WTC11 (cell line): ENCODE measurements at regions not wholly inside any gene's neighbourhood (a gene's known extent, or its start where the extent isn't known, plus 50 kb on each side); places are given as distances from the start of the nearest gene placed in this dataset.

Experiments
- ATAC-seq: fragments of 200-7000 bp; cut with Tn5 transposase; 2 replicates; pipeline ENCODE4 v1.10.0; 2021; ENCODE audit warnings: mild to moderate bottlenecking, moderate library complexity
- CTCF ChIA-PET: fragments of 300-600 bp; sonication (Branson Sonifier 250); formaldehyde crosslinking; loops from one replicate; lab custom pipeline; 2021; ENCODE audit warnings: antibody characterized with exemption; lab: Charles Lee
- POLR2A ChIA-PET: fragments of 350-600 bp; sonication (Branson Sonifier 250); formaldehyde crosslinking; loops from one replicate; lab custom pipeline; 2021; ENCODE audit warnings: antibody characterized with exemption; lab: Charles Lee
- DNase-seq: peaks from one replicate; pipeline ENCODE4 v3.0.0; 2021; ENCODE audit warnings: low spot score
- H3K27ac Mint-ChIP-seq: 2 replicates; pipeline ENCODE4 v1.8.0; 2021; ENCODE audit warnings: mixed read lengths
- H3K27me3 Mint-ChIP-seq: 2 replicates; pipeline ENCODE4 v1.8.0; 2021; ENCODE audit warnings: low read depth, mild to moderate bottlenecking, moderate library complexity, mixed read lengths
- H3K36me3 Mint-ChIP-seq: 2 replicates; pipeline ENCODE4 v1.8.0; 2021; ENCODE audit warnings: mixed read lengths
- H3K4me1 Mint-ChIP-seq: 2 replicates; pipeline ENCODE4 v1.8.0; 2022; ENCODE audit warnings: mixed read lengths
- H3K4me3 Mint-ChIP-seq: 2 replicates; pipeline ENCODE4 v1.8.0; 2021; ENCODE audit warnings: mild to moderate bottlenecking, moderate library complexity, mixed read lengths
- H3K9me3 Mint-ChIP-seq: 2 replicates; pipeline ENCODE4 v1.8.0; 2021; ENCODE audit warnings: mixed read lengths
- ELF4 ChIP-seq: sonication (generic); formaldehyde crosslinking; IDR thresholded peaks from 2 replicates; pipeline ENCODE4 v1.8.1; 2022; ENCODE audit warnings: low read depth, mild to moderate bottlenecking, moderate library complexity, missing genetic modification reagents
- JUN ChIP-seq: sonication (generic); formaldehyde crosslinking; IDR thresholded peaks from 2 replicates; pipeline ENCODE4 v1.8.0; 2023; ENCODE audit warnings: mild to moderate bottlenecking, missing genetic modification reagents
- NFE2L1 ChIP-seq: sonication (generic); formaldehyde crosslinking; IDR thresholded peaks from 2 replicates; pipeline ENCODE4 v1.8.1; 2023; ENCODE audit warnings: missing genetic modification reagents
- ZNF121 ChIP-seq: sonication (generic); formaldehyde crosslinking; IDR thresholded peaks from 2 replicates; pipeline ENCODE4 v1.8.0; 2023; ENCODE audit warnings: missing genetic modification reagents
- TF ChIP-seq, protein P1 (sequence below): sonication (generic); formaldehyde crosslinking; conservative IDR thresholded peaks from 2 replicates; pipeline ENCODE4 v1.8.1; 2022; ENCODE audit warnings: mild to moderate bottlenecking, missing genetic modification reagents
- TF ChIP-seq, protein P2 (sequence below): fragments of 250-450 bp; sonication (Bioruptor Pico); IDR thresholded peaks from 2 replicates; pipeline ENCODE4 v2.1.2; 2022; ENCODE audit warnings: mild to moderate bottlenecking, moderate library complexity
- TF ChIP-seq, protein P3 (sequence below): sonication (generic); formaldehyde crosslinking; IDR thresholded peaks from 2 replicates; pipeline ENCODE4 v1.8.1; 2022; ENCODE audit warnings: low read depth, mild to moderate bottlenecking, moderate library complexity, missing genetic modification reagents, borderline replicate concordance
- TF ChIP-seq, protein P4 (sequence below): sonication (generic); formaldehyde crosslinking; IDR thresholded peaks from 2 replicates; pipeline ENCODE4 v1.8.0; 2022; ENCODE audit warnings: mild to moderate bottlenecking, missing genetic modification reagents
- TF ChIP-seq, protein P5 (sequence below): sonication (generic); formaldehyde crosslinking; IDR thresholded peaks from 2 replicates; pipeline ENCODE4 v1.8.0; 2022; ENCODE audit warnings: mild to moderate bottlenecking, missing genetic modification reagents

DNA sequence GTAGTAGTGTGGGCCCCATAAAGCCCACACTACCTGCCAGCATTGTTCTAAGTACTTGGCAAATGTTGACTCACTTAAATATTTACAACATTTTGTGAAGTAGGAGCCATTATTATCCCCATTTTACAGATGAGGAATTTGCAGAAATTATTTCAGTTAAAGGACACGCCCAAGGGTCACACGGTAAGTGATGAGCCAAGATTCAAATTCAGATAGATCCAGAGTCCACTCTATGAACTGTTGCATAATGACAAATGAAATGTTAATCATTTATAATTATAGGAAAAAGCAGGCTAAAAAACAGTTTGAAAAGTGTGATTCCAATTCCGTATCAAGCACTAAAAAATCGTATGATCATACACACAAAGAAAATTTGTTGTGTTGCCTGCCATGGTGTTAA, 108.4 kb downstream of the MDH1 start:
- ChIA-PET POLR2A (no interaction called here), CTCF (no interaction called here)
- H3K4me3 Mint-ChIP-seq: no peak overlapping the region
- DNase-seq (no peak), ATAC-seq (no peak)
- peaks cover 25% of the 10 kb centered on the region for H3K4me1 Mint-ChIP-seq
- no peaks in the 10 kb centered on the region for H3K27me3 Mint-ChIP-seq
- H3K36me3 Mint-ChIP-seq: 0 out of 2 replicates have a peak, but pooled peaks cover 2% of the 10 kb centered on the region
- TF ChIP-seq ELF4: no peak
- TF ChIP-seq JUN: no peak
- TF ChIP-seq, all 79 proteins: peak for 0
- H3K27ac Mint-ChIP-seq: no peak overlapping the region
- H3K9me3 Mint-ChIP-seq: peaks cover 5% of the 10 kb centered on the region

DNA sequence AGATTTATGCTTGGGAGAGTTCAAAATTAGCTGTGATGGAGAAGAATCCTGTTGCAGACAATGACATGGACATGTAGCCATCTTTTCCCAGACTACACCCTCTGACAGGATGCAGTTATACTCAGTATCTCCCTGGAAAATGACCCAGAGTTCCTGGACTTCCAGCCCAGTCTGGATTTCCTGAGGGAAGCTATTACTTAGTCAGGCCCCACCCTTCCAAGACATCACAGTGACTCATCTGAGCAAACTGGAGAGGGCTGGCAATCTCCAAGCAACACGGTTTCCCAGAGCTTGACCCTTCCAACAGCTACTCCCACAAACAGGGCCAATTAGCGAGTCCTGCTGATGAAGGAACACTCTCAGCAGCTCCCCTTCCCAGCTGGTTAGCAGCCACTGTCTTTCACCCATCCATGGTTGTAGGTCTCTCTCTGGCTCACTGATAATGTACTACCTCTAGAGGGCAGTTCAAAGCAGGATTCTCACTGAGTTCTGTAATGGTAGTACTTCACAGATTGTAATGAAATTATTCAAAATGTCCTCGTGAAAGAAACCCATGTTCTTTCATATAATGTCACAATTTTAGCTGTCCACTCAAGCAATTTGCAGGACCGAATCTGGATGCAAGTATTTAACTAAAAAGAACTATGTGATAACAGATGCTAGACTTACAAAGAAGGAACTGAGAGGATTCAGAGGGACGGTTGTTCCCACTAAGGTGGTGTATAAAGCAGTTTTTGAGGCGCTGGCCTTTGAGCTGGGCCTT, 110.2 kb downstream of the MDH1 start:
- CTCF ChIA-PET: interaction anchor here (0.6 to 2.2 kb wide), 36 partner anchors 11 to 252 kb away, joined by 3 to 34 read pairs (median 4); partner anchors contain the start of genes MDH1, UGP2 and WDPCP
- no peak overlapping the region for H3K4me3 Mint-ChIP-seq
- peak; percentile 52 for DNase-seq

DNA sequence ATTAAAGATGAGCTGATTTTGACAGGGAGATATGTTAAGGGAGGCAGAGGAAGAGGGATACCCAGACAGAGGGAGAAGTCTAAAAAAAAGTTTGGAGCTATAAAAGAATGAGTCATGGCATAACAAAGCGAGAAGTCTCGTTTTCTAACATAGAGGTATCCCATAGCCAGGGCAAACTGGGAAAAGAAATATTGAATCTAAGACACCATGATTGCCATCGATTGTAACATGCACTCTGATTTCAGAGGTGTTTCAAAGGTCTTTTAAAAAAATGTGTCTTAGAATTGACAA, 110.7 kb downstream of the MDH1 start:
- 0 out of 2 replicates have a peak, but pooled peaks cover 2% of the 10 kb centered on the region for H3K36me3 Mint-ChIP-seq
- CTCF ChIA-PET: interaction anchor here (0.7 to 2.2 kb wide), 17 partner anchors 11 to 176 kb away, joined by 3 to 34 read pairs (median 5); partner anchors contain the start of gene UGP2
- DNase-seq (no peak), ATAC-seq (no peak)
- peaks cover 10% of the 10 kb centered on the region for H3K9me3 Mint-ChIP-seq
- no peaks in the 10 kb centered on the region for H3K27me3 Mint-ChIP-seq
- no peak overlapping the region for H3K27ac Mint-ChIP-seq
- no peak overlapping the region for H3K4me3 Mint-ChIP-seq
- peaks cover 18% of the 10 kb centered on the region for H3K4me1 Mint-ChIP-seq
- POLR2A ChIA-PET: interaction anchor here (2.4 kb wide), 1 partner anchor 143 kb away, joined by 11 read pairs; the partner anchor contains the start of gene UGP2
- TF ChIP-seq, protein P1, sequence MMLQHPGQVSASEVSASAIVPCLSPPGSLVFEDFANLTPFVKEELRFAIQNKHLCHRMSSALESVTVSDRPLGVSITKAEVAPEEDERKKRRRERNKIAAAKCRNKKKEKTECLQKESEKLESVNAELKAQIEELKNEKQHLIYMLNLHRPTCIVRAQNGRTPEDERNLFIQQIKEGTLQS (CRISPR knock-in tag): no peak
- TF ChIP-seq JUN: no peak
- TF ChIP-seq, protein P2, sequence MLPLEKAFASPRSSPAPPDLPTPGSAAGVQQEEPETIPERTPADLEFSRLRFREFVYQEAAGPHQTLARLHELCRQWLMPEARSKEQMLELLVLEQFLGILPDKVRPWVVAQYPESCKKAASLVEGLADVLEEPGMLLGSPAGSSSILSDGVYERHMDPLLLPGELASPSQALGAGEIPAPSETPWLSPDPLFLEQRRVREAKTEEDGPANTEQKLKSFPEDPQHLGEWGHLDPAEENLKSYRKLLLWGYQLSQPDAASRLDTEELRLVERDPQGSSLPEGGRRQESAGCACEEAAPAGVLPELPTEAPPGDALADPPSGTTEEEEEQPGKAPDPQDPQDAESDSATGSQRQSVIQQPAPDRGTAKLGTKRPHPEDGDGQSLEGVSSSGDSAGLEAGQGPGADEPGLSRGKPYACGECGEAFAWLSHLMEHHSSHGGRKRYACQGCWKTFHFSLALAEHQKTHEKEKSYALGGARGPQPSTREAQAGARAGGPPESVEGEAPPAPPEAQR (CRISPR knock-in tag): no peak
- TF ChIP-seq, protein P3, sequence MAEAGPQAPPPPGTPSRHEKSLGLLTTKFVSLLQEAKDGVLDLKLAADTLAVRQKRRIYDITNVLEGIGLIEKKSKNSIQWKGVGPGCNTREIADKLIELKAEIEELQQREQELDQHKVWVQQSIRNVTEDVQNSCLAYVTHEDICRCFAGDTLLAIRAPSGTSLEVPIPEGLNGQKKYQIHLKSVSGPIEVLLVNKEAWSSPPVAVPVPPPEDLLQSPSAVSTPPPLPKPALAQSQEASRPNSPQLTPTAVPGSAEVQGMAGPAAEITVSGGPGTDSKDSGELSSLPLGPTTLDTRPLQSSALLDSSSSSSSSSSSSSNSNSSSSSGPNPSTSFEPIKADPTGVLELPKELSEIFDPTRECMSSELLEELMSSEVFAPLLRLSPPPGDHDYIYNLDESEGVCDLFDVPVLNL (CRISPR knock-in tag): no peak
- TF ChIP-seq, protein P4, sequence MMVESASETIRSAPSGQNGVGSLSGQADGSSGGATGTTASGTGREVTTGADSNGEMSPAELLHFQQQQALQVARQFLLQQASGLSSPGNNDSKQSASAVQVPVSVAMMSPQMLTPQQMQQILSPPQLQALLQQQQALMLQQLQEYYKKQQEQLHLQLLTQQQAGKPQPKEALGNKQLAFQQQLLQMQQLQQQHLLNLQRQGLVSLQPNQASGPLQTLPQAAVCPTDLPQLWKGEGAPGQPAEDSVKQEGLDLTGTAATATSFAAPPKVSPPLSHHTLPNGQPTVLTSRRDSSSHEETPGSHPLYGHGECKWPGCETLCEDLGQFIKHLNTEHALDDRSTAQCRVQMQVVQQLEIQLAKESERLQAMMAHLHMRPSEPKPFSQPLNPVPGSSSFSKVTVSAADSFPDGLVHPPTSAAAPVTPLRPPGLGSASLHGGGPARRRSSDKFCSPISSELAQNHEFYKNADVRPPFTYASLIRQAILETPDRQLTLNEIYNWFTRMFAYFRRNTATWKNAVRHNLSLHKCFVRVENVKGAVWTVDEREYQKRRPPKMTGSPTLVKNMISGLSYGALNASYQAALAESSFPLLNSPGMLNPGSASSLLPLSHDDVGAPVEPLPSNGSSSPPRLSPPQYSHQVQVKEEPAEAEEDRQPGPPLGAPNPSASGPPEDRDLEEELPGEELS (CRISPR knock-in tag): no peak

More for the DNA sequence above, 110.2 kb downstream of the MDH1 start:
- 0 out of 2 replicates have a peak, but pooled peaks cover 2% of the 10 kb centered on the region for H3K36me3 Mint-ChIP-seq
- peaks cover 19% of the 10 kb centered on the region for H3K4me1 Mint-ChIP-seq
- TF ChIP-seq ZNF121 (CRISPR knock-in tag): no peak
- TF ChIP-seq, protein P5, sequence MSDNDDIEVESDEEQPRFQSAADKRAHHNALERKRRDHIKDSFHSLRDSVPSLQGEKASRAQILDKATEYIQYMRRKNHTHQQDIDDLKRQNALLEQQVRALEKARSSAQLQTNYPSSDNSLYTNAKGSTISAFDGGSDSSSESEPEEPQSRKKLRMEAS: peak; percentile 36; the same call in 1 of the 2 replicates
- peaks cover 9% of the 10 kb centered on the region for H3K9me3 Mint-ChIP-seq
- H3K27me3 Mint-ChIP-seq: no peaks in the 10 kb centered on the region
- peak; percentile 99 for ATAC-seq
- POLR2A ChIA-PET: interaction anchor here (0.7 to 2.4 kb wide), 6 partner anchors 120 to 191 kb away, joined by 3 to 11 read pairs (median 3); partner anchors contain the start of gene UGP2
- H3K27ac Mint-ChIP-seq: peak overlapping the region; percentile 8; the same call in 1 of the 2 replicates

DNA sequence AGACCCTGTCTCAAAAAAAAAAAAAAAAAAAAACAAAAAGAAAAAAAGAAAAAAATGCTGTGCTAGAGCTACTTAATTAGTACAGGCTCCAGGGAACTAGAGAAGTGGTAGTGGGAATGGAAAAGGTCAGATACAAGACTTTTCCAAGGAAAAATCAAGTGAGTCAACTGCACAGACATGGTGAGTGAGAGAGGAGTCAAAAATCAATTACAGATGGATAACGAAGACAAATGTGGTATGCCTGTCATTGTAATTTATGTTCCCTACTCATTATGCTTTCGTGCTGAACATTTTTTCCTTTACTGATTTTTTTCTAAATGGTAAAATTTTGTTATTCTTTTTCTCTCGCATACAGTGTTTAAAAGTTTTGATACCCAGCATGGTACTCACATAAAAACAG, 111.5 kb downstream of the MDH1 start:
- DNase-seq: no peak
- no peaks in the 10 kb centered on the region for H3K27me3 Mint-ChIP-seq
- no peak for TF ChIP-seq NFE2L1 (CRISPR knock-in tag)
- TF ChIP-seq, protein P5: no peak
- no peak overlapping the region for H3K27ac Mint-ChIP-seq
- H3K4me3 Mint-ChIP-seq: no peak overlapping the region
- peaks cover 17% of the 10 kb centered on the region for H3K9me3 Mint-ChIP-seq
- ChIA-PET POLR2A (interaction anchor here (0.6 to 2.4 kb wide), 2 partner anchors 142 to 150 kb away, joined by 4 to 11 read pairs; partner anchors contain the start of gene UGP2), CTCF (interaction anchor here (0.7 to 2.2 kb wide), 5 partner anchors 12 to 161 kb away, joined by 3 to 34 read pairs (median 8); partner anchors contain the start of gene UGP2)
- no peak for ATAC-seq
- peaks cover 18% of the 10 kb centered on the region for H3K4me1 Mint-ChIP-seq
- peaks cover 3% of the 10 kb centered on the region; the same call in 1 of the 2 replicates for H3K36me3 Mint-ChIP-seq
